Neural cell (in vitro differentiated cells): ENCODE measurements at regions not wholly inside any gene's neighbourhood (a gene's known extent, or its start where the extent isn't known, plus 50 kb on each side); places are given as distances from the start of the nearest gene placed in this dataset.
"Not testable (repeated sequence)": the region's sequence is repeated elsewhere in the genome, so short reads cannot be mapped to it uniquely, and the experiment has no call there.

Experiments
- H2AFZ ChIP-seq: fragments of 200-600, 300-800 bp; sonication (generic), shearing (Covaris generic); 2 replicates; pipeline ENCODE4 v1.6.0; 2014; ENCODE audit warnings: low read depth, mild to moderate bottlenecking, antibody characterized with exemption, low read length, moderate library complexity
- H3F3A ChIP-seq: fragments of 200-600 bp; shearing (Covaris generic); 2 replicates; pipeline ENCODE4 v1.6.1; 2016; ENCODE audit warnings: mild to moderate bottlenecking, moderate library complexity, mixed read lengths, antibody characterized with exemption, low read length; ENCODE audit not compliant: insufficient read depth, poor library complexity, severe bottlenecking
- H3K27ac ChIP-seq: fragments of 200-600, 300-800 bp; sonication (generic), shearing (Covaris generic); 2 replicates; pipeline ENCODE4 v1.5.1; 2014; ENCODE audit warnings: mild to moderate bottlenecking, low read length, moderate library complexity
- H3K27me3 ChIP-seq: fragments of 300-800, 200-600 bp; sonication (generic), shearing (Covaris generic); 2 replicates; pipeline ENCODE4 v1.6.0; 2014; ENCODE audit warnings: mild to moderate bottlenecking, low read depth, low read length, moderate library complexity; ENCODE audit not compliant: insufficient read depth
- H3K36me3 ChIP-seq: fragments of 300-800, 200-600 bp; sonication (generic), shearing (Covaris generic); 2 replicates; pipeline ENCODE4 v1.5.1; 2014; ENCODE audit warnings: mild to moderate bottlenecking, antibody characterized with exemption, low read length, moderate library complexity; ENCODE audit not compliant: insufficient read depth
- H3K4me2 ChIP-seq: fragments of 300-800, 200-600 bp; sonication (generic), shearing (Covaris generic); 2 replicates; pipeline ENCODE4 v1.6.0; 2014; ENCODE audit warnings: mild to moderate bottlenecking, low read length
- H3K4me3 ChIP-seq: fragments of 300-800, 200-600 bp; sonication (generic), shearing (Covaris generic); 2 replicates; pipeline ENCODE4 v1.5.1; 2014; ENCODE audit warnings: mild to moderate bottlenecking, low read length, moderate library complexity
- H3K79me2 ChIP-seq: fragments of 200-600 bp; shearing (Covaris generic); replicated peaks from 2 replicates; pipeline ENCODE4 v1.6.0; 2014; ENCODE audit warnings: mild to moderate bottlenecking, low read length, moderate library complexity; ENCODE audit not compliant: insufficient read depth
- H3K9ac ChIP-seq: fragments of 300-800, 200-600 bp; sonication (generic), shearing (Covaris generic); 2 replicates; pipeline ENCODE4 v1.6.1; 2016; ENCODE audit warnings: mild to moderate bottlenecking, low read length, mixed read lengths
- H3K9me2 ChIP-seq: fragments of 200-600 bp; shearing (Covaris generic); 2 replicates; pipeline ENCODE4 v1.6.1; 2016; ENCODE audit warnings: mild to moderate bottlenecking, low read length, mixed read lengths; ENCODE audit not compliant: insufficient read depth
- H3K9me3 ChIP-seq: fragments of 200-600, 300-800 bp; sonication (generic), shearing (Covaris generic); 2 replicates; pipeline ENCODE4 v1.6.1; 2016; ENCODE audit warnings: mild to moderate bottlenecking, mixed run types, low read length, moderate library complexity, mixed read lengths
- H4K20me1 ChIP-seq: fragments of 200-600 bp; shearing (Covaris generic); 2 replicates; pipeline ENCODE4 v1.6.1; 2016; ENCODE audit warnings: mild to moderate bottlenecking, mixed run types; ENCODE audit not compliant: insufficient read depth
- CTCF ChIP-seq: fragments of 450-650 bp; IDR thresholded peaks from 2 replicates; pipeline ENCODE4 v1.5.1; 2014; ENCODE audit warnings: antibody characterized with exemption, mild to moderate bottlenecking, moderate library complexity; ENCODE audit not compliant: poor library complexity, severe bottlenecking
- EP300 ChIP-seq: fragments of 450-650 bp; conservative IDR thresholded peaks from 2 replicates; pipeline ENCODE4 v1.6.1; 2014; ENCODE audit warnings: antibody characterized with exemption, mild to moderate bottlenecking, moderate library complexity; ENCODE audit not compliant: poor library complexity, severe bottlenecking
- EZH2 ChIP-seq: fragments of 200-600, 300-800 bp; shearing (Covaris generic), sonication (generic); IDR thresholded peaks from 2 replicates; pipeline ENCODE4 v1.6.1; 2014; ENCODE audit warnings: antibody characterized with exemption, low read length, borderline replicate concordance, mild to moderate bottlenecking; ENCODE audit not compliant: insufficient read depth, poor library complexity, severe bottlenecking
- MXI1 ChIP-seq: fragments of 450-650 bp; conservative IDR thresholded peaks from 2 replicates; pipeline ENCODE4 v1.6.1; 2014; ENCODE audit warnings: antibody characterized with exemption, mild to moderate bottlenecking; ENCODE audit not compliant: poor library complexity, severe bottlenecking
- POLR2AphosphoS5 ChIP-seq: IDR thresholded peaks from 2 replicates; pipeline ENCODE4 v1.6.1; 2012
- RAD21 ChIP-seq: fragments of 450-650 bp; conservative IDR thresholded peaks from 2 replicates; pipeline ENCODE4 v1.6.1; 2014; ENCODE audit warnings: antibody characterized with exemption, mild to moderate bottlenecking, moderate library complexity
- REST ChIP-seq: IDR thresholded peaks from 2 replicates; pipeline ENCODE4 v1.6.1; 2012; ENCODE audit warnings: borderline replicate concordance
- SMC3 ChIP-seq: fragments of 450-650 bp; conservative IDR thresholded peaks from 2 replicates; pipeline ENCODE4 v1.6.1; 2014; ENCODE audit warnings: antibody characterized with exemption, mild to moderate bottlenecking, moderate library complexity; ENCODE audit not compliant: poor library complexity
- TAF1 ChIP-seq: IDR thresholded peaks from 2 replicates; pipeline ENCODE4 v1.6.1; 2012; ENCODE audit warnings: low read depth

- no peaks in the 10 kb centered on the region for H4K20me1 ChIP-seq
- H3K9me3 ChIP-seq = no peaks in the 10 kb centered on the region
- no peaks in the 10 kb centered on the region for H3K79me2 ChIP-seq
- H3K4me2 ChIP-seq = no peak overlapping the region
- no peaks in the 10 kb centered on the region for H3F3A ChIP-seq
- no peak for TF ChIP-seq POLR2AphosphoS5
- TF ChIP-seq TAF1 = no peak
- TF ChIP-seq EZH2 = no peak
- TF ChIP-seq REST = no peak
- no peak for TF ChIP-seq SMC3
- TF ChIP-seq RAD21 = no peak
- TF ChIP-seq EP300 = no peak
- no peak for TF ChIP-seq MXI1
- no peaks in the 10 kb centered on the region for H3K9me2 ChIP-seq
- H2AFZ ChIP-seq = no peak overlapping the region
- no peaks in the 10 kb centered on the region for H3K27me3 ChIP-seq
- no peaks in the 10 kb centered on the region for H3K36me3 ChIP-seq
- no peak overlapping the region for H3K27ac ChIP-seq
- H3K4me3 ChIP-seq = no peak overlapping the region
- H3K9ac ChIP-seq = no peak overlapping the region
Observed at GRCh38 chr16:86350289-86350688, 160.0 kb upstream of the FOXF1 start.

- Histone ChIP-seq H3K9me3 (no peaks in the 10 kb centered on the region), H3K9me2 (no peaks in the 10 kb centered on the region), H3K79me2 (no peaks in the 10 kb centered on the region), H3K9ac (no peak overlapping the region), H3K4me3 (no peak overlapping the region), H3K27me3 (no peaks in the 10 kb centered on the region), H3F3A (no peaks in the 10 kb centered on the region), H3K36me3 (no peaks in the 10 kb centered on the region), H3K4me2 (no peak overlapping the region), H2AFZ (no peak overlapping the region), H3K27ac (no peak overlapping the region), H4K20me1 (no peaks in the 10 kb centered on the region)
- TF ChIP-seq SMC3 (no peak), EZH2 (no peak), EP300 (no peak), CTCF (no peak), RAD21 (no peak), MXI1 (no peak), REST (no peak), TAF1 (no peak), POLR2AphosphoS5 (no peak)
Observed at GRCh38 chr16:86351041-86351784, 159.1 kb upstream of the FOXF1 start.

- H3K27ac ChIP-seq, H3K27me3 ChIP-seq, H3K36me3 ChIP-seq, H3K9me2 ChIP-seq, H3K79me2 ChIP-seq, H3K4me3 ChIP-seq, H2AFZ ChIP-seq, H3K9me3 ChIP-seq, H3F3A ChIP-seq, H3K9ac ChIP-seq, H4K20me1 ChIP-seq, H3K4me2 ChIP-seq: not testable (repeated sequence)
Observed at GRCh38 chr16:86351785-86352139, 158.6 kb upstream of the FOXF1 start.
